Activated naive CD8-positive, alpha-beta T cell treated with anti-CD3 and anti-CD28 coated beads, Interleukin-2, amount 50 U/mL, for 24 hours (primary cell): ENCODE measurements at regions not wholly inside any gene's neighbourhood (a gene's known extent, or its start where the extent isn't known, plus 50 kb on each side); places are given as distances from the start of the nearest gene placed in this dataset.
"Not testable (repeated sequence)": the region's sequence is repeated elsewhere in the genome, so short reads cannot be mapped to it uniquely, and the experiment has no call there.

Experiments used
- ATAC-seq: fragments of 150-1000 bp; cut with Tn5 transposase; one replicate; pipeline ENCODE4 v1.10.0; 2021
- DNase-seq: peaks from one replicate; pipeline ENCODE4 v3.0.0; 2021
- H3K27ac Mint-ChIP-seq: one replicate; pipeline ENCODE4 v1.8.0; 2021; ENCODE audit warnings: mild to moderate bottlenecking, mixed read lengths
- H3K27me3 Mint-ChIP-seq: one replicate; pipeline ENCODE4 v1.8.0; 2021; ENCODE audit warnings: mixed read lengths
- H3K36me3 Mint-ChIP-seq: one replicate; pipeline ENCODE4 v1.8.0; 2021; ENCODE audit warnings: low read depth, mixed read lengths
- H3K4me1 Mint-ChIP-seq: one replicate; pipeline ENCODE4 v1.8.0; 2021; ENCODE audit warnings: mixed read lengths
- H3K4me3 Mint-ChIP-seq: one replicate; pipeline ENCODE4 v1.8.0; 2021; ENCODE audit warnings: mild to moderate bottlenecking, moderate library complexity, mixed read lengths
- H3K9me3 Mint-ChIP-seq: one replicate; pipeline ENCODE4 v1.8.0; 2021; ENCODE audit warnings: mixed read lengths

DNA sequence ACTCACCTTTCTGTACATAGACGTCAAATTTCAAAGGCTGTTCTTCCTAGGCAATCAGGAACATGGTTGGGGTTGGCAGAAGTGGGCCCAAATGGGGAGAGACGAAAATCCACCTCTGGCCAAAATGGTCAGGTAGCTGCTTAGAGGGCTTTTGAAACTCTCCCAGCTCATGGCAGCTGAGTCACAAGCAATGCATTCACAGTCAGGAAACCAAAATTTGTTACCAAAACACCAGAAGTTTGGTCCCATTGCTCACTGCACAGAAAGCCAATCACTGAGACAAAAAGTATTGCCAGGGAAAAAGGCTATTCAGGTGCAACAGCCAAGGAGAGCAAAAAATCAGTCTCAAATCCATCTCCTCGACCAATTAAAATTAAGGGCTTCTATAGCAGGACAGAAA lies 539.6 kb upstream of the CCDC54 start:
- H3K4me1 Mint-ChIP-seq = no peaks in the 10 kb centered on the region
- H3K27me3 Mint-ChIP-seq = no peaks in the 10 kb centered on the region
- H3K4me3 Mint-ChIP-seq = no peak overlapping the region
- H3K27ac Mint-ChIP-seq = no peak overlapping the region
- H3K36me3 Mint-ChIP-seq = no peaks in the 10 kb centered on the region
- ATAC-seq (no peak), DNase-seq (no peak)
- H3K9me3 Mint-ChIP-seq = peaks cover 3% of the 10 kb centered on the region

DNA sequence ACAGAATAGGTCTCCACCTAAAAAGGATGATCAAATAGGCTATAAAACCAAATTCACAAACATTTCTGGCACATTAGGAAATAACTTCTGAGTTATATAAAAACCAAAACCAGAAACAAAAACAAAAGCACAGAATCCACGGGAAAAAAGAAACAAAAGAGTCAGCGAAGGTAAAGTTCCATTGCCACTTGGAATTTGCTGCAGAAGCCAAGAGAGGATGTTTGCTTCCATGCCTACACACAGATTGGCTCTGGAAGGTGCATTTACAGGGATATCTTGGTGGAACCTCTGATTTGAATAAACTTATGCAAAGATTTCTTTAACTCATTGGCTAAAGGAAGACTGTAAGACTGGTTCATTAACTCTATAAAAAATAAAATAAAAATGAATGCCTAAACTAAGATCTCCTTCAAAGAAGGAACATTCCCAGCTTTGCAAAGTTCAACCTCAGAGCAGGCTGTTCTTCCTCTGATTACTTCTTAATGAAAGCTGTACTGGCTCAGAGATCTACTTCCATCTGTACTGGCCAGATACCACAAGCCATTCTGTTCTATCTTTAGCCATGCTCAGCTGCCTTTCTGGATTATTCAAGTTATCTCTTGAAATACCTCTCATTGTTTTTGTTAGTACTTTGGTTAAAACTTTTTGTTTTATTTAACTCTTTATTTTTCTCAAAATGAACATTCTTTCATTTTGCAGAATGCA lies 537.5 kb upstream of the CCDC54 start:
- H3K4me3 Mint-ChIP-seq = no peak overlapping the region
- H3K36me3 Mint-ChIP-seq = no peaks in the 10 kb centered on the region
- DNase-seq (no peak), ATAC-seq (no peak)
- H3K9me3 Mint-ChIP-seq = no peaks in the 10 kb centered on the region
- no peak overlapping the region for H3K27ac Mint-ChIP-seq
- H3K27me3 Mint-ChIP-seq = no peaks in the 10 kb centered on the region
- H3K4me1 Mint-ChIP-seq = no peaks in the 10 kb centered on the region

DNA sequence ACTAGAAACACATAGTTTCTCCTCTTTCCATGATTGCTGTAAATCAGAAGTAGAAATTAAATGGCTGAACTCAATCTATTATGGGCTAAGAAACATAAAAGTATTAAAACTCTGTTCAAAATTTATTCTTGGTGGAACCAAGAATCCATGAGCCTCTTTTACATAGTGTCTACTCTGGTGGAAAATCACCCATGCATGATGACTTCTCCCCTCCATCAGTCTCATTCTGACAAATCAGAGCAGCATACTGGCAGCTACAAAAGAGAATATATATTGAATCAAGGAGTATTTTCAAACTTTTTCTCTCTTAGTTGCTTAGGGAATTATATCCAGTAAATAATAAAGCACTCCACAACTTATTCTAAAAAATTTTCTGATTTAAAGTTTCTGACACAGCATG lies 536.9 kb upstream of the CCDC54 start:
- Mint-ChIP-seq H3K36me3 (no peaks in the 10 kb centered on the region), H3K27ac (no peak overlapping the region), H3K27me3 (no peaks in the 10 kb centered on the region), H3K4me3 (no peak overlapping the region), H3K4me1 (no peaks in the 10 kb centered on the region), H3K9me3 (no peaks in the 10 kb centered on the region)
- no peak for ATAC-seq
- no peak for DNase-seq

DNA sequence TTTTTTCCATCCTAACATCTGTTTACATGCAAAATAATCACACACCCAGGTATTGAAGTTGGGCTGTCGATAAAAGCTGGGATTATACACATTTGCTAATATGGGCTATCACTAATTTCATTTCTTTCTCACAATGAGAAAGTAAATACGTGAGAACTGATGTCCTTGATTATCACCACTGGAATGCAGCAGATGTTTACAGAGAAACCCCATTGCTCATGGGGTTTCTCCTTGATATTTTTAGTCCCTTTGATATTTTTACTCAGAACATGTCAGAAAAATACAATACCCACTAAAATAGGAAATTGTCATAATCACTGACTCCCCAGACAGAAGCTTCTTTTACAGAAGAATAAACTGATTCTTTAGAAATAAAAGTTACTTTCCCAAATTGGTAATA lies 535.1 kb upstream of the CCDC54 start:
- H3K27ac Mint-ChIP-seq = no peak overlapping the region

DNA sequence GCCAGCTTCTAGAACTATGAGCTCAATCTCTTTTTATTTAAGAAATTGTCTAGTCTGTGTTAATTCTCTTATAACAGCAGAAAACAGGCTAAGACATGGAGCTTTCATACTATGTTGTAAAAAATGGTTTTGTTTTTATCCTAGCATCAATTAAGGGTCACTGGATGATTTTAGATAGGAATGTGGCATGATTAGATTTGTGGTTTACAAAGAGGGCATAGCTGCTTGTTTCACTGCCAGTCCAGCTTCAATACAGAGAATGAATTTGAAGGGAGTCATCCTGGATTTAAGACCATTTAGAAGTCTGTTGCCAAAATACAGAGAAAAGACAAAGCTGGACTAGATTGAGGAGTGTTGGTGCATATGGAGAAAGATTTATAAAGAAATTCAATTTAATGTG lies 532.6 kb upstream of the CCDC54 start:
- no peaks in the 10 kb centered on the region for H3K36me3 Mint-ChIP-seq
- no peak overlapping the region for H3K4me3 Mint-ChIP-seq
- H3K27ac Mint-ChIP-seq = no peak overlapping the region
- no peaks in the 10 kb centered on the region for H3K4me1 Mint-ChIP-seq
- DNase-seq (no peak), ATAC-seq (no peak)
- no peaks in the 10 kb centered on the region for H3K27me3 Mint-ChIP-seq
- H3K9me3 Mint-ChIP-seq = peaks cover 4% of the 10 kb centered on the region

More for the DNA sequence above, 535.1 kb upstream of the CCDC54 start:
- H3K36me3 Mint-ChIP-seq = no peaks in the 10 kb centered on the region
- H3K4me3 Mint-ChIP-seq = no peak overlapping the region
- ATAC-seq = no peak
- no peaks in the 10 kb centered on the region for H3K4me1 Mint-ChIP-seq
- no peaks in the 10 kb centered on the region for H3K27me3 Mint-ChIP-seq
- DNase-seq = no peak
- H3K9me3 Mint-ChIP-seq = peaks cover 1% of the 10 kb centered on the region

DNA sequence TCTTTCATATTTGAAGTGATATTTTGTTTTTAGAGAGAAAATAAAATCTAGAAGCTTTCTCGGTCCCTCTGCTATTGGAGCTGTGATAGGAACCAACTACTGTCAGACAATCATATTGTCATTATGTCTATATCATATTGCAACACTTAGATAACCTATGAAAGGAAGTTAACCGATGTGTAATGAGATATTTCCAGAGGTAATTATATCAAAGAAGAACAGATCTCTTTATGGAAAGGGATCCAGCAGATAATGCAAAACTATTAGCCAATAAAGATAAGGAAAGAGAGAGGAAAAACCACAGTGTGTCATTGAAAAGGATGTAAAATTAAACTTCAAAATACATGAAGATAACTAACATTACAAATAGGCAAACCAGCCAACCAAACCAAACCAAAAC lies 529.1 kb upstream of the CCDC54 start:
- Mint-ChIP-seq H3K27me3 (no peaks in the 10 kb centered on the region), H3K4me1 (no peaks in the 10 kb centered on the region), H3K27ac (no peak overlapping the region), H3K9me3 (peaks cover 4% of the 10 kb centered on the region), H3K4me3 (no peak overlapping the region), H3K36me3 (no peaks in the 10 kb centered on the region)
- DNase-seq = no peak
- no peak for ATAC-seq

DNA sequence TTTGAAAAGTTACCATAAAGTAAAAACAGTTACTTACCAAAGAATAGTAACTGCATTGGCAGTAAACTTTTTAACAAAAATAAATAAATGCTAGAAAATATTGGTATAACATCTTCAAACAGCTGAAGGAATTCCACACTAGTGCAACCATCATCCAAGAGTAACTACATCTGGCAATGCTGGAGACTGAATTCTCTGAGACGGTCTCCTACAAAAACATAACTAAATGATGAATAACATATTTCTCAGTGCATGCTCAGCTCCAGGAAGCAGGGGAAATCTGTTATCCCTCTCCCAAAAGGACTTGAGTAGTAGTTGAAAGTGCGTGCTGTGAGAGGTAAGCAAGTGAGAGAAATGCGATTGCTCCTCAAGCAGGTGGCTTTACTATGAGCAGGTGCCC lies 526.8 kb upstream of the CCDC54 start:
- no peaks in the 10 kb centered on the region for H3K4me1 Mint-ChIP-seq
- no peaks in the 10 kb centered on the region for H3K36me3 Mint-ChIP-seq
- DNase-seq = no peak
- ATAC-seq = no peak
- no peak overlapping the region for H3K27ac Mint-ChIP-seq
- H3K27me3 Mint-ChIP-seq = no peaks in the 10 kb centered on the region
- H3K4me3 Mint-ChIP-seq = no peak overlapping the region
- H3K9me3 Mint-ChIP-seq = peaks cover 4% of the 10 kb centered on the region

DNA sequence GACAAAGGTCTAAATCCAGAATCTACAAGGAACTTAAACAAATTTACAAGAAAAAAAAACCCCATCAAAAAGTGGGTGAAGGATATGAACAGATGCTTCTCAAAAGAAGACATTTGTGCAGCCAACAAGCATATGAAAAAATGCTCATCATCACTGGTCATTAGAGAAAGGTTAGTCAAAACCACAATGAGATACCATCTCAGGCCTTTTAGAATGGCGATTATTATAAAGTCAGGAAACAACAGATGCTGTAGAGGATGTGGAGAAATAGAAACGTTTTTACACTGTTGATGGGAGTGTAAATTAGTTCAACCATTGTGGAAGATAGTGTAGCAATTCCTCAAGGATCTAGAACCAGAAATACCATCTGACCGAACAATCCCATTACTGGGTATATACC lies 518.9 kb upstream of the CCDC54 start:
- not testable (repeated sequence) for ATAC-seq, H3K36me3 Mint-ChIP-seq

DNA sequence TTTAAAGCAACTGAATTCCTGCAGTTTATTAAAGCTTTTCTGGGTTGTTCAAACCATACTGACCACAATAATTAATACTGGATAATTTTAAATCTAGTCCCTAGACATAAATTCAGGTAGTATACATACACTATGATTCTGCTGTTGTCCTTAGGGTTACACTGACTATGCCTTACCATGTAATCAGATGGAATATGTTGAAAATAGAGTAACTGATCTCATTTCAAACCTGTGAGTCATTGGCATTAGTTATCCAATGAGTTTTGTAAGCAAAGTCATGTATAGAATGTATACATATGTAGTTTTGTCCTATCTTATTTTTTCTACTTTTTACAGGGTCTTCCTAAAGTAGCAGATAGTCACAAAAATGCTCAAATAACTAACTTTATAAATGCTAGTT lies 517.1 kb upstream of the CCDC54 start:
- no peak for ATAC-seq
- H3K9me3 Mint-ChIP-seq = no peaks in the 10 kb centered on the region
- no peaks in the 10 kb centered on the region for H3K4me1 Mint-ChIP-seq

More for the DNA sequence above, 518.9 kb upstream of the CCDC54 start:
- H3K4me3 Mint-ChIP-seq, H3K27ac Mint-ChIP-seq, DNase-seq, H3K9me3 Mint-ChIP-seq, H3K27me3 Mint-ChIP-seq, H3K4me1 Mint-ChIP-seq: not testable (repeated sequence)

DNA sequence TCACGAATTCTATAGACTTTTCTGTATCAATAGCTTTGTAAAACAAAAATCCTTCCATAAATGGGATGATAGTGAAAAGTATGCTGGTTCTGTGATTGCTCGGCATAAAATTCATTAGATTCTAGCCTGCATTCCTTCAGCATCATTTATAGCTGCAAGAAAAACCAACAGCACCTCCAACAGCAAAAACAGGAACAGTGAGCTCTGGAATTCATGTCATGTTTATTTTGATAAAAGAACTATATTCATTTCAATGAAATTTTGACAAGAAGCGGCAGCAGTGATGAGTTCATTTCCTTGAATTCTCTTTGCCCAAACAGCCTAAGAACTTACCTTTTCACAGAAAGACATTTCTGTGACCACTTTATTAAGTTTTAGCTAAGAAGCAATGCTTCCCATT lies 515.2 kb upstream of the CCDC54 start:
- ATAC-seq (no peak), DNase-seq (no peak)
- Mint-ChIP-seq H3K4me3 (no peak overlapping the region), H3K4me1 (no peaks in the 10 kb centered on the region), H3K36me3 (no peaks in the 10 kb centered on the region), H3K9me3 (no peaks in the 10 kb centered on the region), H3K27me3 (no peaks in the 10 kb centered on the region), H3K27ac (no peak overlapping the region)

More for the DNA sequence above, 517.1 kb upstream of the CCDC54 start:
- H3K4me3 Mint-ChIP-seq = no peak overlapping the region
- no peaks in the 10 kb centered on the region for H3K27me3 Mint-ChIP-seq
- no peak for DNase-seq
- H3K36me3 Mint-ChIP-seq = no peaks in the 10 kb centered on the region
- no peak overlapping the region for H3K27ac Mint-ChIP-seq

DNA sequence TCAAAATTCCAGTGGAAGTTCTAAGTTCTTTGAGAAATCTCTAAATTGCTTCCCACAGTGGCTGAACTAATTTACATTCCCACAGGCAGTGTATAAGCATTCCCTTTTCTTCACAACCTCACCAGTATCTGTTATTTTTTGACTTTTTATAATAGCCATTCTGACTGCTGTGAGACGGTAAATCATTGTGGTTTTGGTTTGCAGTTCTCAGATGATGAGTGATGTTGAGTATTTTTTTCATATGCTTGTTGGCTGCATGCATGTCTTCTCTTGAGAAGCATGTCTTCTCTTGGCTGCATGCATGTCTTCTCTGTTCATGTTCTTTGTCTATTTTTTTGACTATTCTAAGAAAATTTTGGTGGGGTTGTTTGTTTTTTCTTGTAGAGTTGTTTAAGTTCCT lies 499.6 kb upstream of the CCDC54 start:
- DNase-seq = no peak
- Mint-ChIP-seq H3K4me1 (no peaks in the 10 kb centered on the region), H3K36me3 (no peaks in the 10 kb centered on the region), H3K27me3 (no peaks in the 10 kb centered on the region), H3K9me3 (peaks cover 8% of the 10 kb centered on the region), H3K4me3 (no peak overlapping the region), H3K27ac (no peak overlapping the region)
- no peak for ATAC-seq

DNA sequence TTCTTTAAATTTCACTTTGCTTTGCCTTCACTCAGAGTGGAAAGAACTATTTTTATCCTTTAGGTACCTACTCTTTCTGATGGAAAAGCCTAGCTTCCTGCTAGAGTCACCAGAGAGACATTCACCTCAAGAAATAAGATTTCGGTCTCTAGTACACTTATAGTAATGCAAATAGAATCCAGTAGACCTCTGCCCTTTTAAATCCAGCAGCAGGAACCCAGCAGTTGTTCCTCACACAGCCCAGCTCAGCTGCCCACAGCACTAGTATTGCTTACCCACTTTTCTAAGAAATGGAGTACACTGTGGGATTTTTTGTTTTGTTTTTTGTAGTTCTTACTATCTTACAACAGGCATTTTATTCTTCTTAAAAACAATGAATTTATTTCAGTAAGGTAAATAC lies 497.0 kb upstream of the CCDC54 start:
- ATAC-seq = no peak
- Mint-ChIP-seq H3K9me3 (peaks cover 9% of the 10 kb centered on the region), H3K36me3 (no peaks in the 10 kb centered on the region), H3K27ac (no peak overlapping the region), H3K4me3 (no peak overlapping the region), H3K4me1 (no peaks in the 10 kb centered on the region), H3K27me3 (no peaks in the 10 kb centered on the region)
- DNase-seq = no peak

DNA sequence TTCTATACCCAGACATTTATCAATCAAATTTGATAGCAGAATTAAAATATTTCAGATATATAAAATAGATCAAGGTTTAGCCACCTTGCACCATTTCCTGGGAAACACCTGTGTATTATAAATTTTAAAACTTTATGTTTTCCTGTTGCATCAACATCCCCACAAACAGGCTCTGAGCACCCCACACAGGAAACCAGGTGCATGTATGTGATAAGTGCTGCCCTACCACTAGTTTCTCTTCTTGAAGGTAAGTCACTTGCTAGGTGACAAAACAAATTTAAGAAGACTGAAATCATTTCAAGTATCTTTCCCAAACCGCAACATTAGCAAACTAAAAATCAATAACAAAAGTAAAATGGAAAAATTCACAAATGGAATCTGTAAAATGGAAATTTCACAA lies 496.1 kb upstream of the CCDC54 start:
- H3K4me1 Mint-ChIP-seq = no peaks in the 10 kb centered on the region
- H3K4me3 Mint-ChIP-seq = no peak overlapping the region
- no peak overlapping the region for H3K27ac Mint-ChIP-seq
- DNase-seq = no peak
- no peaks in the 10 kb centered on the region for H3K36me3 Mint-ChIP-seq
- H3K27me3 Mint-ChIP-seq = no peaks in the 10 kb centered on the region
- no peak for ATAC-seq
- H3K9me3 Mint-ChIP-seq = peaks cover 17% of the 10 kb centered on the region

DNA sequence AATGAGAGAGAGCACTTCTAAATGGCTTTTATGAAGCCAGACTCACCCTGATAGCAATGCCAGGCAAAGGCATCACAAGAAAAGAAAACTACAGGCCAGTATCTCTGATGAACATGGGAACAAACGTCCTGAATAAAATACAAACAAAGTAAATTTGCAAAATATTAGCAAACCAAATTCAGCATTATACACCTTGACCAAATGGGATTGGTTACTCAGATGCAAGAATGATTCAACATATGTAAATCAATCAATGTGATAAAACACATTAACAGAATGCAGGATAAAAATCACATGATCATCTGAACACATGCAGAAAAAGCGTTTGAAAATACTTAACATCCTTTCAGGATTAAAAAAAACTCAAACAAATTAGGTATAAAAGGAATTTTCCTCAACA lies 494.9 kb upstream of the CCDC54 start:
- ATAC-seq (no peak), DNase-seq (no peak)
- no peak overlapping the region for H3K27ac Mint-ChIP-seq
- H3K4me1 Mint-ChIP-seq = no peaks in the 10 kb centered on the region
- H3K9me3 Mint-ChIP-seq = peaks cover 17% of the 10 kb centered on the region
- H3K36me3 Mint-ChIP-seq = no peaks in the 10 kb centered on the region
- H3K27me3 Mint-ChIP-seq = no peaks in the 10 kb centered on the region
- H3K4me3 Mint-ChIP-seq = no peak overlapping the region

DNA sequence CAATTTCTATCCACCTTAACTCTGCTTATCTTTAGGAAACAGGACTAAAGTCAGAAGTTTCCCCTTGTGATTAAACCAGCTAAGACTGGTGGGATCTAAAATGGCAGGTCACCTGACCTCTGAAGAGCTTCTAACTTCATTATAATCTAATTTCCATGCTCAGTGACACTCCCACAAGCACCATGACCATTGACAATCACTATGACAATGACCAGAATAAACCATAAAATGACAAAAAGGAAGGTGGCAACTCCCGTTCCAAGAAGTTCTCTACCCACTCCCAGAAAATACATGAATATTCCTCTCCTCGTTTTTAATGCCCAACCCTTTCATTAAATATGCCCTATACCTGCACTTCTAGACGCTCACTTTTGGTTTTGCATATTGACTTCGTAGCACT lies 471.2 kb upstream of the CCDC54 start:
- no peak overlapping the region for H3K27ac Mint-ChIP-seq
- H3K4me1 Mint-ChIP-seq = no peaks in the 10 kb centered on the region
- H3K4me3 Mint-ChIP-seq = no peak overlapping the region
- H3K36me3 Mint-ChIP-seq = no peaks in the 10 kb centered on the region
- ATAC-seq (no peak), DNase-seq (no peak)
- peaks cover 5% of the 10 kb centered on the region for H3K9me3 Mint-ChIP-seq
- no peaks in the 10 kb centered on the region for H3K27me3 Mint-ChIP-seq
